ENCODE measurements at regions not wholly inside any gene's neighbourhood (a gene's known extent, or its start where the extent isn't known, plus 50 kb on each side); places are given as distances from the start of the nearest gene placed in this dataset.
A peak's percentile ranks its signal among the peaks of the same experiment; 100 is the strongest.

DNA sequence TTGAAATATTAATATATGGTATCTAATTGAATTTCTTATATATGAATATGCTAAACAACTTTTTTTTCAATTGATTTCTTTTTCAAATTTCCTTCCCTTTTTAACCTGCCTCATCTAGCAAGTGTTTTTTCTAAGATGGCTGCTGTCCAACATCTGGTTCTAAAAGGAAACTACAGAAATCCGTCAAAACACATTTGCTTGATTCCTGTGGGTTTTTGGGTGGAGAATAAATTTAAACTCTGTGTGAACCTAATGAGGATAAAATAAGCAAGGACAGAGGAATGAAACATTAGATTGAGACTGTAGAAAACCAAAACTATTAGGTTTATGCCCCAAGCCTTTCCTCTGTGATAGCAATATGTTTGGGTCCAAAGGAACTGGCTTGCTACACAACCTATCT is 75.5 kb upstream of the STARD3NL start:
- no peak for DNase-seq (ENCODE audit: low spot score)
- H3K79me2 ChIP-seq, result no peaks in the 10 kb centered on the region
- H3K4me1 ChIP-seq (ENCODE audit: insufficient read depth), result peaks cover 4% of the 10 kb centered on the region
- WGBS (ENCODE audit: low lambda C conversion rate, missing lambda C conversion rate), result 52% methylated on average over 1 of the region's 1 CpG
- no peaks in the 10 kb centered on the region for H3K27me3 ChIP-seq
- H3K9me3 ChIP-seq (ENCODE audit: low read depth), result no peaks in the 10 kb centered on the region
- H3K9me2 ChIP-seq (replicated peaks; ENCODE audit: insufficient read depth), result no peaks in the 10 kb centered on the region
- H3K4me2 ChIP-seq, result no peak overlapping the region
- H4K20me1 ChIP-seq (ENCODE audit: insufficient read depth, poor library complexity, severe bottlenecking), result no peaks in the 10 kb centered on the region
- no peak overlapping the region for H3K4me3 ChIP-seq
- TF ChIP-seq EZH2 (IDR thresholded peaks at IDR 0.05; ENCODE audit: borderline replicate concordance), result no peak
- TF ChIP-seq, protein P1, sequence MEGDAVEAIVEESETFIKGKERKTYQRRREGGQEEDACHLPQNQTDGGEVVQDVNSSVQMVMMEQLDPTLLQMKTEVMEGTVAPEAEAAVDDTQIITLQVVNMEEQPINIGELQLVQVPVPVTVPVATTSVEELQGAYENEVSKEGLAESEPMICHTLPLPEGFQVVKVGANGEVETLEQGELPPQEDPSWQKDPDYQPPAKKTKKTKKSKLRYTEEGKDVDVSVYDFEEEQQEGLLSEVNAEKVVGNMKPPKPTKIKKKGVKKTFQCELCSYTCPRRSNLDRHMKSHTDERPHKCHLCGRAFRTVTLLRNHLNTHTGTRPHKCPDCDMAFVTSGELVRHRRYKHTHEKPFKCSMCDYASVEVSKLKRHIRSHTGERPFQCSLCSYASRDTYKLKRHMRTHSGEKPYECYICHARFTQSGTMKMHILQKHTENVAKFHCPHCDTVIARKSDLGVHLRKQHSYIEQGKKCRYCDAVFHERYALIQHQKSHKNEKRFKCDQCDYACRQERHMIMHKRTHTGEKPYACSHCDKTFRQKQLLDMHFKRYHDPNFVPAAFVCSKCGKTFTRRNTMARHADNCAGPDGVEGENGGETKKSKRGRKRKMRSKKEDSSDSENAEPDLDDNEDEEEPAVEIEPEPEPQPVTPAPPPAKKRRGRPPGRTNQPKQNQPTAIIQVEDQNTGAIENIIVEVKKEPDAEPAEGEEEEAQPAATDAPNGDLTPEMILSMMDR (IDR thresholded peaks at IDR 0.05; ENCODE audit: poor library complexity), result no peak
- TF ChIP-seq EZH2phosphoT487 (IDR thresholded peaks at IDR 0.05; ENCODE audit: low read depth, severe bottlenecking, unreplicated experiment), result no peak
- H3K36me3 ChIP-seq (replicated peaks; ENCODE audit: insufficient read depth, low read depth), result no peaks in the 10 kb centered on the region
- no peak overlapping the region for H3K27ac ChIP-seq
- H2AFZ ChIP-seq, result no peak overlapping the region

DNA sequence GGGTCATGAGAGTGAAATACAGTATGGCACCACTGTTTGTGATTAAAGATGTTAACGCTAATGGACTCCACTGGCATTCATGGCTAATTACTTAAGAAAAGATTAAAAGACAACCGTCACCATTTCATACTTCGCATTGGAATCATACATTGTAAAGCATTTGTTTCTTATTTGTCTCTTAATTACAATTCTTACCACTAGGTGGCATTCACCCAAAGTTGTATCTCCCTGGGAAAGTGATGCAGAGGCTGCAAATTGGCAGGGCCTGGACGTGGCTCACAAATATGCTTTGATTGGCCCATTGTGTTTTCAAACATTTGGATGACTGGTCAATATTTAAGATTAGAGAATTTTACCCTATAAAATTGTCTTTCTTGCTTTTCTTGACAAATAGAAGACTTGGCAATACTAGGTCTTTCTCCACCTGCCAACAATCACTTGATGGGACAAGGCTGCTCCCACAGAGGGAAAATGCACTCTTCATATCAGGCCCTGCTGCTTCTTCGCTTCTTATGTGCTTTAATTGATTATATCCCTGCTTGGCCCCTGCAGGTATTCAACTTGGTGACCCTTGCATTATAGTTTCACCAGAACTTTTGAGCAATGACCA is 72.1 kb upstream of the STARD3NL start:
- no peaks in the 10 kb centered on the region for H3K9me3 ChIP-seq (ENCODE audit: low read depth)
- WGBS (ENCODE audit: low lambda C conversion rate, missing lambda C conversion rate), result 53% methylated on average over 5 of the region's 5 CpGs
- TF ChIP-seq EZH2 (IDR thresholded peaks at IDR 0.05; ENCODE audit: borderline replicate concordance) (no peak), EZH2phosphoT487 (IDR thresholded peaks at IDR 0.05; ENCODE audit: low read depth, severe bottlenecking, unreplicated experiment) (no peak)
- TF ChIP-seq, protein P1 (IDR thresholded peaks at IDR 0.05; ENCODE audit: poor library complexity), result peak; percentile 69
- H3K36me3 ChIP-seq (replicated peaks; ENCODE audit: insufficient read depth, low read depth), result no peaks in the 10 kb centered on the region
- no peaks in the 10 kb centered on the region for H3K9me2 ChIP-seq (replicated peaks; ENCODE audit: insufficient read depth)
- H3K4me1 ChIP-seq (ENCODE audit: insufficient read depth), result peaks cover 4% of the 10 kb centered on the region
- H3K4me2 ChIP-seq, result no peak overlapping the region
- no peak overlapping the region for H2AFZ ChIP-seq
- H3K4me3 ChIP-seq, result no peak overlapping the region
- no peaks in the 10 kb centered on the region for H3K27me3 ChIP-seq
- peak; percentile 63 for DNase-seq (ENCODE audit: low spot score)
- no peaks in the 10 kb centered on the region for H4K20me1 ChIP-seq (ENCODE audit: insufficient read depth, poor library complexity, severe bottlenecking)
- H3K79me2 ChIP-seq, result no peaks in the 10 kb centered on the region
- no peak overlapping the region for H3K27ac ChIP-seq

DNA sequence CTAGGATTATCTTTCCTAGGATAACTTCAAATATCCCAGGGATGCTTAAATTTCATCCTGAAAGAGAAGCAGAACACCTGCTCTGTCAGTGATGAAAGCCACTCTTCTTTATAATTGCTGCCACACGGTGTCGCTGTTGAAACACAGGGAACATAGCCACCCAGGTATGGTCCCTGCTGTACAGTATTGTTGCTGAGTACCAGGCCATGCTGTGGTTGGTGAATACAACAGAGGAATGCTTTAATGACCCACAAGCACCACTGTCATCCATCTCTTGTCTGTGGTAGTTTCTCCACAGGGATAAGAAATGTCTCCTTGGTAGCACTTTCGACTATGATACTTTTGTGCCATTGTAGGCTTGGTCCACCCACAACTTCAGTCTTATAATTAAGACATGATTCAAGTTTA is 70.6 kb upstream of the STARD3NL start:
- TF ChIP-seq, protein P1 (IDR thresholded peaks at IDR 0.05; ENCODE audit: poor library complexity), result peak; percentile 81
- TF ChIP-seq EZH2 (IDR thresholded peaks at IDR 0.05; ENCODE audit: borderline replicate concordance) (no peak), EZH2phosphoT487 (IDR thresholded peaks at IDR 0.05; ENCODE audit: low read depth, severe bottlenecking, unreplicated experiment) (no peak)
- 31% methylated on average over 3 of the region's 3 CpGs for WGBS (ENCODE audit: low lambda C conversion rate, missing lambda C conversion rate)
- H3K36me3 ChIP-seq (replicated peaks; ENCODE audit: insufficient read depth, low read depth), result no peaks in the 10 kb centered on the region

More for the DNA sequence above, 70.6 kb upstream of the STARD3NL start:
- H3K9me3 ChIP-seq (ENCODE audit: low read depth), result no peaks in the 10 kb centered on the region
- no peaks in the 10 kb centered on the region for H3K27me3 ChIP-seq
- no peak overlapping the region for H3K4me2 ChIP-seq
- no peak overlapping the region for H2AFZ ChIP-seq
- peak; percentile 82 for DNase-seq (ENCODE audit: low spot score)
- no peaks in the 10 kb centered on the region for H3K9me2 ChIP-seq (replicated peaks; ENCODE audit: insufficient read depth)
- H3K4me1 ChIP-seq (ENCODE audit: insufficient read depth), result peaks cover 4% of the 10 kb centered on the region
- no peak overlapping the region for H3K27ac ChIP-seq
- H3K4me3 ChIP-seq, result no peak overlapping the region
- H4K20me1 ChIP-seq (ENCODE audit: insufficient read depth, poor library complexity, severe bottlenecking), result no peaks in the 10 kb centered on the region
- H3K79me2 ChIP-seq, result no peaks in the 10 kb centered on the region

All from hepatocyte (in vitro differentiated cells).